NCI-H1694 (cell line): ENCODE measurements at regions not wholly inside any gene's neighbourhood (a gene's known extent, or its start where the extent isn't known, plus 50 kb on each side); places are given as distances from the start of the nearest gene placed in this dataset.

Experiments used
- DNase-seq: peaks from one replicate; lab custom pipeline; 2025; lab: John Stamatoyannopoulos, UW

GRCh38 chr2:238581126-238581525 is 154.4 kb downstream of the ASB1 start:
- DNase-seq: no peak

- DNase-seq: no peak
These were observed 155.4 kb downstream of the ASB1 start for GRCh38 chr2:238582159-238582558.

GRCh38 chr2:238584617-238585016 is 157.9 kb downstream of the ASB1 start:
- no peak for DNase-seq

GRCh38 chr2:238585836-238586821 is 159.4 kb downstream of the ASB1 start:
- DNase-seq: no peak

GRCh38 chr2:238586931-238587775 is 160.4 kb downstream of the ASB1 start:
- no peak for DNase-seq

- no peak for DNase-seq
These were observed 161.3 kb downstream of the ASB1 start for GRCh38 chr2:238587776-238588660.

GRCh38 chr2:238589591-238590460 is 163.1 kb downstream of the ASB1 start:
- no peak for DNase-seq

- no peak for DNase-seq
These were observed 165.0 kb downstream of the ASB1 start for GRCh38 chr2:238591732-238592131.

- no peak for DNase-seq
These were observed 166.5 kb downstream of the ASB1 start for GRCh38 chr2:238593236-238593635.

GRCh38 chr2:238593678-238594077 is 167.0 kb downstream of the ASB1 start:
- no peak for DNase-seq

GRCh38 chr2:238594796-238595749 is 168.3 kb downstream of the ASB1 start:
- DNase-seq: no peak

- no peak for DNase-seq
These were observed 169.2 kb downstream of the ASB1 start for GRCh38 chr2:238595750-238596570.

GRCh38 chr2:238596571-238597551 is 170.1 kb downstream of the ASB1 start:
- no peak for DNase-seq

GRCh38 chr2:238597638-238598528 is 171.2 kb downstream of the ASB1 start:
- DNase-seq: no peak

GRCh38 chr2:238598802-238599530 is 172.2 kb downstream of the ASB1 start:
- DNase-seq: no peak
